ENCODE measurements at regions not wholly inside any gene's neighbourhood (a gene's known extent, or its start where the extent isn't known, plus 50 kb on each side); places are given as distances from the start of the nearest gene placed in this dataset.

DNA sequence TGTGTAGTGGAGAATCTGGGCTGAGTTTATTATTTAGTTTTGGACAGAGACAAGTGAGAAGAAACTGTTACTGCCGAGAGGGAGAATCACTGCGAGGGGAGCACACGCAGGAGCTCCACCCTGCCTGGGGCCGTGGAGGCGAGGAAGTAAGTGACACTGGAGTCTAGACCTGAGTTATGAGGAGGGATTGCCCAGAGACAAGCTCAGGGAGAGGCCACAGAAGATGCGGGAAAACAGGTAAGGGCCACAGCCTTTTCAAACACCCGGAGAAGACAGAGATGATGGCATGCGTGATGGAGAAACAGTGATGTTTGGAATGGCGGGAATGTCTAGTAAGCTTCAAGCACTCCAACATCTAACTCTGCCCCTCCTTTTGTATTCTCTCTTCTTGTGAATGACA lies 84.1 kb downstream of the TNFSF11 start:
- H3K27ac ChIP-seq, result no peak overlapping the region
- TF ChIP-seq, protein P1, sequence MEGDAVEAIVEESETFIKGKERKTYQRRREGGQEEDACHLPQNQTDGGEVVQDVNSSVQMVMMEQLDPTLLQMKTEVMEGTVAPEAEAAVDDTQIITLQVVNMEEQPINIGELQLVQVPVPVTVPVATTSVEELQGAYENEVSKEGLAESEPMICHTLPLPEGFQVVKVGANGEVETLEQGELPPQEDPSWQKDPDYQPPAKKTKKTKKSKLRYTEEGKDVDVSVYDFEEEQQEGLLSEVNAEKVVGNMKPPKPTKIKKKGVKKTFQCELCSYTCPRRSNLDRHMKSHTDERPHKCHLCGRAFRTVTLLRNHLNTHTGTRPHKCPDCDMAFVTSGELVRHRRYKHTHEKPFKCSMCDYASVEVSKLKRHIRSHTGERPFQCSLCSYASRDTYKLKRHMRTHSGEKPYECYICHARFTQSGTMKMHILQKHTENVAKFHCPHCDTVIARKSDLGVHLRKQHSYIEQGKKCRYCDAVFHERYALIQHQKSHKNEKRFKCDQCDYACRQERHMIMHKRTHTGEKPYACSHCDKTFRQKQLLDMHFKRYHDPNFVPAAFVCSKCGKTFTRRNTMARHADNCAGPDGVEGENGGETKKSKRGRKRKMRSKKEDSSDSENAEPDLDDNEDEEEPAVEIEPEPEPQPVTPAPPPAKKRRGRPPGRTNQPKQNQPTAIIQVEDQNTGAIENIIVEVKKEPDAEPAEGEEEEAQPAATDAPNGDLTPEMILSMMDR (IDR thresholded peaks at IDR 0.05), result no peak
- no peaks in the 10 kb centered on the region for H3K27me3 ChIP-seq
- H3K4me3 ChIP-seq, result no peak overlapping the region
- DNase-seq (ENCODE audit: low spot score), result no peak
- H3K4me1 ChIP-seq, result no peaks in the 10 kb centered on the region
- H3K36me3 ChIP-seq, result no peaks in the 10 kb centered on the region
- no peaks in the 10 kb centered on the region for H3K9me3 ChIP-seq

DNA sequence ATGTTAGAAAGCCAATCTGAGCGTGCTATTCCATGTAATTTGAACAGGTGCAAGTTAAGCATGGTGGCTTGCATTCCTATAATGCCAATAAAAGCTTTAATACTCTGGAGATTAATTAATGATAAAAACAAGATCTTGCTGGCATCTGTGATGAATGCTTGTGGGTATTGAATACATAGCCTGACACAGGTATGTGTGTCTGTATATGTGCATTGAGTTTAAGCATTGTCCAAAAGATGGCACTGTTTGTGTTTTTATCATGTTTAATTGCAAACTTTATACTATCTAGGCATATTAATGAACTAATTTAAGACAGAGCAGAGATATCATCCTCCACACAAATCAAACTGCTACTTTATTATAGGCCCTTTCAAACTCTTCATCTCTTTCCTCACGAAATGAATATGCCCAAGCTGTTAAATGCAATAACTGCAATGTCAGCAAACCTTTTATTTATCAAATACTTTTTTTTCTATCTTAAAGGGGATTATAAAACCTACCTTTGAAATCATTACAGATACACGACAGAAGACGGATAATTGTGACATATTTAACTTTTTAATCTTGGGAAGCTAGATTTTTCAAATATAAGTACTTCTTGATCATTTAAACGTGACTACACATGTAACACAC lies 86.5 kb downstream of the TNFSF11 start:
- Histone ChIP-seq H3K4me3 (no peak overlapping the region), H3K4me1 (no peaks in the 10 kb centered on the region), H3K36me3 (no peaks in the 10 kb centered on the region), H3K9me3 (no peaks in the 10 kb centered on the region), H3K27ac (no peak overlapping the region), H3K27me3 (no peaks in the 10 kb centered on the region)
- no peak for DNase-seq (ENCODE audit: low spot score)
- TF ChIP-seq, protein P1 (IDR thresholded peaks at IDR 0.05), result peak in 1 of 2 donors; percentile 53

DNA sequence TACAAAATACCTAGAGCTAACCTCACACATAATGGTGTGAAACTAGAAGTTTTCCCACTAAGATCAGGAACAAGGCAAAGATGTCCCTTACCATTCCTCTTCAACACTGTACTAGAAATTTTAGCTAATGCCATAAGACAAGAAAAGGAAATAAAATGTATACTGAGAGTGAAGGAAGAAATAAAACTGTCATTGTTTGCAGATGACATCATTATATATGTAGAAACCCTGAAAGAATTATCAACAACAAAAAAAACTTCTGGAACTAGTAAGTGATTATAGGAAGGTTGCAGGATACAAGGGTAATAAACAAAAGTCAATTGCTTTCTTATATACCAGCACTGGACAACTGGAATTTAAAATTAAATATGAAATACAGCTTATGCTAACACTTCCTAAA lies 93.7 kb downstream of the TNFSF11 start:
- no peaks in the 10 kb centered on the region for H3K36me3 ChIP-seq
- no peak overlapping the region for H3K27ac ChIP-seq
- H3K4me1 ChIP-seq, result no peaks in the 10 kb centered on the region
- no peak overlapping the region for H3K4me3 ChIP-seq
- H3K9me3 ChIP-seq, result peaks cover 0 to 12% of the 10 kb centered on the region in 2 donors
- H3K27me3 ChIP-seq, result no peaks in the 10 kb centered on the region
- no peak for DNase-seq (ENCODE audit: low spot score)
- TF ChIP-seq, protein P1 (IDR thresholded peaks at IDR 0.05), result no peak

DNA sequence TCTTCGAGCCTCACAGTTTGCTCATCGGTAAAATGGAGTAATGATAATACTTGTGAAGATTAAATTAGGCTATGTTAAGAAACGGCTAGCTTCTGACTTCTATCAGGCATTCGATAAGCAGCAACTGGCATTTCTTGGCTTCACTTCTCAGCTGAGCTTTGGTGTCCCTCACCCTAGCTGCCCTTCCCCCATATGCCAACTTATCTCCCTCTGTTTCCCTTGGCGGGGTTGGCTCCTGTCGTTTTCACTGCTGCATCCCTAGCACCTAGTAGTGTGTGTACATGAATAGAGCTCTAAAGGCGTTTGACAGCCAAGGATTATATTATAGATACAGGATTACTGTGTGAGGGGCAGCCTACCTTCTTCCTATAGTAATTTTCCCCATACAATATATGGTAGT lies 97.5 kb downstream of the TNFSF11 start:
- Histone ChIP-seq H3K4me1 (no peaks in the 10 kb centered on the region), H3K36me3 (no peaks in the 10 kb centered on the region), H3K4me3 (no peak overlapping the region), H3K9me3 (peaks cover 0 to 12% of the 10 kb centered on the region in 2 donors), H3K27me3 (no peaks in the 10 kb centered on the region), H3K27ac (peak overlapping the region in 1 of 2 donors; percentile 43)
- TF ChIP-seq, protein P1 (IDR thresholded peaks at IDR 0.05), result no peak
- DNase-seq (ENCODE audit: low spot score), result no peak

DNA sequence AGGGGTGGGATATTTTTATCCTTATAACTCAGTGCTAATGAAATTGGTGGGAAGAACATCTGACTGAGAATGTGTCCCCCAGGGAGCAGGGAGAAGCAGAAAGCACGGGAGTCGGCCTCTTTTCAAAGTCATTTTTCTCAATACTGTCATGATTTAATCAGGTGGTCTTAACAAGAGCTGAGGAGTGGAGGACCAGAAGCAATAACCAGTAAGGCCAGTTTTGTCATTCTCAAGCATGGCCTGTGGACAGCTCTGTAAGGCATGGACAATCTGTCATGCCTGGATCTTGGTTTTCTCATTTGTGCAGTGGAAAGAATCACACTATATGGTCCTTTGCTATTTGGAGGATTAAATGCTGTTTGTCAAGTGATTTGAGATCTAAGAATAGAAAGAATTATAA lies 99.7 kb downstream of the TNFSF11 start:
- Histone ChIP-seq H3K27me3 (no peaks in the 10 kb centered on the region), H3K36me3 (no peaks in the 10 kb centered on the region), H3K27ac (no peak overlapping the region), H3K9me3 (peaks cover 0 to 7% of the 10 kb centered on the region in 2 donors), H3K4me1 (no peaks in the 10 kb centered on the region), H3K4me3 (no peak overlapping the region)
- DNase-seq (ENCODE audit: low spot score), result no peak
- TF ChIP-seq, protein P1 (IDR thresholded peaks at IDR 0.05), result no peak

DNA sequence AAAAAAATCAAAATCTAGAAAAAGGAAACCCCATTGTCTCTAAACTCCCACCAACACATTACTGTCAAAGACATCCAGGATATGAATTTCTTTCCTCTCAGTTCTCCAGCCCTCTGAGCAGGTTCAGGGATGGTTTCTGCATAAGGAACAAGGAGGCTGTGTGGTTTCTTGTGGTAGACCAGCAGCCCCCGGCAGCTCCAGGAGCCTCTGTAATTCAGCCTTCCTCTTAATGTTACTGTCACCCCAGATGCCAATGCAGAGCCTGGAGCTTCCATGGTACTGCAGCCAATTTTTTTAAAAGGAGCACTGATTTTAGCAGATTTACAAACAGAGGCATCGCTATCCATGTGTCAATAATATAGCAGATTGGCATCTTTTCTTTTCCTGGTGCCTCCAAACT lies 100.6 kb upstream of the FAM216B start:
- Histone ChIP-seq H3K4me1 (peaks cover 0 to 3% of the 10 kb centered on the region in 2 donors), H3K4me3 (no peak overlapping the region)
- DNase-seq (ENCODE audit: low spot score), result no peak

More for the DNA sequence above, 100.6 kb upstream of the FAM216B start:
- H3K9me3 ChIP-seq, result no peaks in the 10 kb centered on the region
- H3K27me3 ChIP-seq, result no peaks in the 10 kb centered on the region
- TF ChIP-seq, protein P1 (IDR thresholded peaks at IDR 0.05), result no peak
- H3K36me3 ChIP-seq, result no peaks in the 10 kb centered on the region
- H3K27ac ChIP-seq, result no peak overlapping the region
